CD1c-positive myeloid dendritic cell (primary cell): ENCODE measurements at regions not wholly inside any gene's neighbourhood (a gene's known extent, or its start where the extent isn't known, plus 50 kb on each side); places are given as distances from the start of the nearest gene placed in this dataset.
"Not testable (repeated sequence)": the region's sequence is repeated elsewhere in the genome, so short reads cannot be mapped to it uniquely, and the experiment has no call there.

Experiments used
- DNase-seq: peaks from one replicate; pipeline ENCODE4 v3.0.0-alpha.2; 2016; ENCODE audit errors: extremely low spot score

DNA sequence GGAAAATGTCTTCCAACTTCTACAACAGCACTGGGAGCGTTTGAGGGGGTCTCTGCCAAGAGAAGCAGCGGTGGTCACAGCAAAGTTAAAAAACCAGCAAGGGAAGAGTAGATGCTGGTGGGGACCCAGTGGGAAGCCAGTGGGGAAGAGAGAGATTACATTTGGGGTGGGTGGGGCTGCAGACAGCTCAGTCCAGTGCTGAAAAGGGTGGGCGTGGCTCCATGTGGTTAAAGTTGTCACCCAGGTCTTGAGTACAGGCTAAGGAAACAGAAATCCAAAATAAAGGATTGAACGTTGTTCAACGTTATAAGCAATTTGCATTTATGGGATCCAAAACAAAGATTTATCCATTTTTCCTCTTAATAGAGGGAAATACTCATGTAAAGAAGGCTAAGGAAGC is 106.3 kb upstream of the LY86 start:
- DNase-seq: no peak

DNA sequence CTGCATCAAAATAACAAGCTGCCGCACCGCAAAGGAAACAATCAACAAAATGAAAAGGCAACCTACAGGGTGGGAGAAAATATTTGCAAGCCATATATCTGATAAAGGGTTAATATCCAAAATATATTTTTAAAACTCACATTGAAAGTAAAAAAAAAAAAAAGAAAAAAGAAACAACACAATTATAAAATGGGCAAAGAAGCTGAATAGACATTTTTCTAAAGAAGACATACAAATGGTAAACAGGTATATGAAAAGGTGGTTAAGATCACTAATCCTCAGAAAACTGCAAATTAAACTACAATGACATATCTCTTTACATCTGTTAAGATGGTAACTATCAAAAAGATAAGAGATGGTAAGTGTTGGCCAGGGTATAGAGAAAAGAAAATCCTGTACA is 105.4 kb upstream of the LY86 start:
- DNase-seq: no peak

GRCh38 chr6:6483733-6484132 is 104.8 kb upstream of the LY86 start:
- DNase-seq: no peak

- no peak for DNase-seq
Measured at GRCh38 chr6:6484681-6485080, 103.8 kb upstream of the LY86 start.

- DNase-seq: no peak
Measured at GRCh38 chr6:6486595-6486994, 101.9 kb upstream of the LY86 start.

DNA sequence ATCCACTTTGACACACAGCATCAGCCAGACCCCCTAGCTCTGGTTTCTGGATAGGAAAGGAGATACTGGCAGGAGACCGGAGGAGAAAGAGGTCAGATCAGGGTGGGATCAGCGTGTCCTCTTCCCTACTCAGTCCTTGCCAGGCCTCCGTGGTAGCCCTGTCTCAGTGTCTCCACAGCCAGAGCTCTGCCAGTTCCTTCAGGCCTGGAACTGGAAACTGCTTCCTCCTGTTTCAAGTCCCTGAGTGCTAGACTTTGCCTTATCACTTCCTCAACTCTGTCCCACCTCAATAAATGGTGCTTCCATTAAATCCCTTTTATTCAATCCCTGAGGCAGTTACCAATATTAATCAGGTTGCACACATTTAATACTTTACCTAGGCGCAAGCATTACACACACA is 96.8 kb upstream of the LY86 start:
- DNase-seq: no peak

GRCh38 chr6:6492675-6493074 is 95.8 kb upstream of the LY86 start:
- DNase-seq: no peak

DNA sequence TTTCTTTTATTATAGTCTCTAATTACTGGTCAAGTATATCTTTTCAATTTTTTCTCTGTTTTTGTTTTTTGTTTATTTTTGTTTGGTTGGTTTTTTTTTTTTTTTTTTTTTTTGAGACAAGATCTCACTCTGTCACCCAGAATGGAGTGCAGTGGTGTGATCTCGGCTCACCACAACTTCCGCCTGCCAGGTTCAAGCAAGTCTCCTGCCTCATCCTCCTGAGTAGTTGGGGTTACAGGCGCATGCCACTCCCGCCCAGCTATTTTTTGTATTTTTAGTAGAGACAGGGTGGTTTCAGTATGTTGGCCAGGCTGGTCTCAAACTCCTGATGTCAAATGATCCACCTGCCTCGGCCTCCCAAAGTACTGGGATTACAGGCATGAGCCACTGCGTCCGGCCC is 94.4 kb upstream of the LY86 start:
- DNase-seq: not testable (repeated sequence)

DNA sequence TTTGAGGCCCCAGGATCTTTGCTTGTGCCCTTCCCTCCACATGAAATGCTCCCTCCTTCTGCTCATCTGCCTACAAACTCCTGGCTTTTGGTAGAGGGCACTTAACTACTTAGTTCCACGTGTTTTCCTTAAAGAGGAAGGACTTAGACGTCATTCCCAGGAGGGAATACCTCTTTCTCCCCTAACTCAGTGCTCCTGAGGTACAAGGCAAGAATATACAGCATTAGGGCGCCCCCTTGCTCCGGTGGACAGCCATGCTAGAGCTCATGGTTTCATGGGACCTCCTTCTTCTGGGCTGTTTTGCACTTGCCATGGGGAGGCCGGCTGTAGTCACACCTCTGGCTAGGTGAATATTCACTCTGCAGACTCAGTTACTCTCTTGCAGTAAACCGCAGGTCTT is 93.8 kb upstream of the LY86 start:
- peak; percentile 59 for DNase-seq

DNA sequence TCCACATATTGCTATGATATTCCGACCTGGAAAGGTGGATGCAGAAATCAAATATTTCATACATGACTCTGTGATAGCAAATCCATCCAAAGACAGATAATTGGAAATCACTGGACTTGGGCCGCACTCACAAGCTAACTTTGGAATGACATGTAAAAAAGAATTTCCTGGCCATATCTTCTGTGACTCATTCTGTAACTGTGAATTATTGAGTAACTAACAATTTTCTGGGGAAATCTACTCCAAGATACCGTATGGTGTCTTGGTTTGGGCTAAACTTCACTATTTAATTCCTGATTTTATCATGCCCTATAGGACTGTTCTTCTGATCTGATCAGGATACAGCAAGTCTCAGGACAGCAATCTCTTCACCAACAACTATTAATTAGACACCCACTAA is 92.7 kb upstream of the LY86 start:
- peak; percentile 58 for DNase-seq

- DNase-seq: no peak
Measured at GRCh38 chr6:6497541-6497940, 91.0 kb upstream of the LY86 start.

DNA sequence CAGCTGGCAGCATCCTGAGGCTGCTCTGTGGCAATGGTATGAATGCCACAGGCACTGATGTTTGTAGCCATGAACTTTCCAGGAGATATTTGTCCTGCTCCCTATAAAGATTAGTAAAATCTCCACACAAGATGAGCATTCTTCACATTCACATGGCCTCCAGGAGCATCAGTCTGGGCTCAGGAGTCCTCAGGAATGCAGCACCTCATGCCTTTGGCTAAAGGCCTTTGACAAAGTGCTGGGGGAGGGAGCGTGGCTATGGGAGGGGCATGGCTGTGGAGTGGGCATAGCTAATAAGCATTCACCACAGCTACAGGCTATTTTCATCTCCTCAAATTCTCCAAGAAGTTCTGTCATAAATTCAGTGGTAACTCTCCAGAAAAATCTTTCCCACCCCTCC is 90.5 kb upstream of the LY86 start:
- DNase-seq: no peak

DNA sequence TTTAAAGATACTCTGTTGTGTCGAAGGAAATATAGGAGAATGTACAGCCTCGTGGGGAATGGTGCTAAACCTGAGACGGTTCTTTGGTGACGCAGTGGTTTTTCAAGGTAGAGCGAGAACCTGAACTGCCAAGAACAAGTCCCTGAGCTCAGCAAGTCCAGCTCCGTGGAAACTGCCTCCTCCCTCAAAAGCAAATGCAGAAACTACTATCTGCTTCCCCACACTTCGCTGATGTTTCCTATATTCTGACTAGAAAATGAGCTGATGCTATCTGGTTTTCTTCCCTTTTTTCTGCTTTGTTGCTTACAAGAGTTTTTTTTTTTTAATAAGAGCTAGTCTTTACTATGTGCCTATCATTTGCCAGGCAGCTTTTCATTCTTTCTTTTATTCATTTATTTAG is 85.3 kb upstream of the LY86 start:
- DNase-seq: peak; percentile 47

DNA sequence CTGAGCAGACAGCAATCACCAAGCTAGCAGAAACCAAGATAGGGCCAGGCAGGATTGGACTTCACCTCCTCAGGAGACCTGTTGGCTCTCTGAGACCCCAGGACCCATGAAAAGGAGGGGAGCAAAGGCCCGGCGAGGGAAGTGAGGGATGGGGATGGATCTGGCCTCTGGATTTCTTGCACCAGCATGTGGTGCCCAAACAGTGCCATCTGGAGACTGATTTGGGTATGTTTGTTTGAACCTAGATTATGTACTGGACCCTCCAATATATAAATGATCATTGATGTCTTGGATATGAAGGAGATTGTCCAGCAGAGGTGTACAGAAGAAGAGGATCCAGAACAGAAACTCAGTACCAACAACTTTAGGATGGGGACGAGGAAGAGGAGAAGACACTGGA is 83.4 kb upstream of the LY86 start:
- DNase-seq: no peak

DNA sequence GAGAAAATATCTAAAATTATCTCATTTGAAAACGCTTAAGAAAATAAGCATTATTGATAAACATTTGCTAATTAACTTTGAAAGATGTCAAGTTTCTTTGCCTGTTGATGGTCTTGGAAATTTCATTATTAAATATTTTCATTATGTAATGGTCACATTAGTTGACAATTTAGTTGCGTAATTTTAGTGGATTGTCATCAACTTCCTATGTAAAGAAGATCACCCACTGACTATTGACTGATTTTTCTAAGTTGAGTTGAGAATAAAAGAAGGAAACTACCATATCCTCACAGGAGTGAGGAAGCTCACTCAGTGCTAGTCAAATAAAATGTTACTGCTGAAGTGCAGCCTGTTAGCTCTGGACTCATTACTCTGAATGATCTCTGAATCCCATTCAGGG is 79.9 kb upstream of the LY86 start:
- peak; percentile 19 for DNase-seq

DNA sequence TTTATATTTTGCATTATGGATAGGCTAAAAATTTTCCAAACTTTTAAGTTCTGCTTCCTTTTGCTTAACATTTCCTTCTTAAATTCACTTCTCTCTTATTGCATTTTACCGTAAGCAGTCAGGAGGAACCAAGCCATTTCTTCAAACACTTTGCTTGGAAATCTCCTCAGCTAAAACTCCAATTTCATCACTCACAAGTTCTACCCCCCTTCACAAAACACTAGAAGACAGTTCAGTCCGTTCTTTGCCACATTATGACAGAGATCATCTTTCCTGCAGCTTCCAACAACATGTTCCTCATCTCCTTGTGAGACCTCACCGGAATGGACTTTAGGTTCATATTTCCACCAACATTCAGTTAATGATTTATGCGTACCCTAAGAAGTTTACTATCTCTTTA is 79.2 kb upstream of the LY86 start:
- DNase-seq: peak; percentile 25

GRCh38 chr6:6512711-6513110 is 75.8 kb upstream of the LY86 start:
- no peak for DNase-seq

GRCh38 chr6:6515691-6516607 is 72.6 kb upstream of the LY86 start:
- no peak for DNase-seq

GRCh38 chr6:6516666-6517458 is 71.7 kb upstream of the LY86 start:
- no peak for DNase-seq

DNA sequence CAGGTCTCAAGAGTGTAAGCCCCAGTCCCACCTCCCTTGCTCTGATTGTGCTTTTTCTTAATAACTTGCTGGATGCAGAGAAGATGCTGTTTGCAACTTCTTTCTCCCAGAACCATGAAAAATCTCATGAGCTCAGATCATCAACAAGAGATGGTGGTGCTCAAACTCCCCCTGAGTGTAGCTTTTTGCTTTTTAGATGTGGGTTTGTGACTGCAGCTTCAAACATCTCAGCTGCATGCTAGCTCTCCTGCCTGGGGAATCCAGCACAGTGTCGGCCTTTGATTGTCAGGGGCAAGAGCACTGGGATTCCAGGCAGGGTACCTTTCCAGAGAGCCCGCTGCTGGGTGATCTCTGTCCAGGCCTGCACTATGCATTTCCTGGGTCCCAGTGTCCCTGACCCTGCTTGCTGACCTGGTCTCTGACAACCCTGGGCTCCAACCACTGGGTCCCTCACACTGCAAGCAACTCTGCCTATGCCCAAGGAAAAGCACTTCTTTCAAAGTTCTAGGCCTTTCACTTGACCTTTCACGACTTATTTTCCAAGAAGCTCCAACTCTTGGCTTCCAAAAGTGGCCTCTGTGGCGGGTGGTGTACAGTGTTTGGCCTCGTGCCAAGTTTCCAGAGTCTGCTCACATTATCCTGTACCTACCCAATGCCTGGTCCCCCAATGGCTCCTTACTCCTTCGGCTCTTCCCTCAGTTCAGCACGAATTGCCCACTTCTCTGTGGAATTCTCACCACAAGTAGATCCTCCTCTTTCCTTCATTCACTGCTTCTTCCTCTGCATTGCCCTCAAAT is 69.7 kb upstream of the LY86 start:
- DNase-seq: no peak

- DNase-seq: no peak
Measured at GRCh38 chr6:6521961-6522482, 66.5 kb upstream of the LY86 start.

DNA sequence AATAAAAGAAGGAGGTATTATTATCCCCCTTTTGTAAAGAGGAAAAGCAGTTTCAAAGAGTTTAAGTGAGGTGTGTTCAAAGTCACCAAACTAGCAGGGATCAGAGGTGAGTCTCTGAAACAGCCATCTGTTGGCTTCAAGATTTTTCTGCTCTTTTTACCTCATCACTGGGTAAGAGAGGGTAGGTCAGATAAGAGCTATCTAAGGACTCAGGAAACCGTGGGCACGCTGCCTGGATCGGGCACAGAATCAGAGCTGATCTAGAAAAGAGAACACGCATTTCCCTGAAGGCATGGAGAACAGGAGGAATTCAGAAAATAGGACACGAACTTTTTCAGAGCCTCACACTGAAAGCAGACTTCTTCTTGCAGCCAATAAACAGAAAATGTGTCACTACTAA is 65.8 kb upstream of the LY86 start:
- no peak for DNase-seq
